ENCODE measurements at regions not wholly inside any gene's neighbourhood (a gene's known extent, or its start where the extent isn't known, plus 50 kb on each side); places are given as distances from the start of the nearest gene placed in this dataset.
A peak's percentile ranks its signal among the peaks of the same experiment; 100 is the strongest.

- DNase-seq = peak in 2 of 10 donors; percentile 1 to 7
- intact Hi-C loops (cut with DNase I) = no loop called here
Observed at GRCh38 chr4:25569716-25570115, 85.9 kb upstream of the SLC34A2 start.

- no peak for DNase-seq
- intact Hi-C loops (cut with DNase I) = no loop called here
Observed at GRCh38 chr4:25575611-25576010, 80.0 kb upstream of the SLC34A2 start.

GRCh38 chr4:25578432-25578831 lies 77.2 kb upstream of the SLC34A2 start:
- peak in 2 of 10 donors; percentile 7 to 8 for DNase-seq
- intact Hi-C loops (cut with DNase I) = no loop called here

- intact Hi-C loops (cut with DNase I) = no loop called here
- DNase-seq = peak in 2 of 10 donors; percentile 57 to 59
Observed at GRCh38 chr4:25580633-25581467, 74.8 kb upstream of the SLC34A2 start.

- DNase-seq = peak in 2 of 10 donors; percentile 51 to 63
- intact Hi-C loops (cut with DNase I) = no loop called here
Observed at GRCh38 chr4:25585901-25586523, 69.6 kb upstream of the SLC34A2 start.

GRCh38 chr4:25588206-25588605 lies 67.4 kb upstream of the SLC34A2 start:
- intact Hi-C loops (cut with DNase I) = no loop called here

GRCh38 chr4:25590171-25590570 lies 65.5 kb upstream of the SLC34A2 start:
- intact Hi-C loops (cut with DNase I) = no loop called here

More at GRCh38 chr4:25588206-25588605, 67.4 kb upstream of the SLC34A2 start:
- peak in 2 of 10 donors; percentile 13 to 26 for DNase-seq

GRCh38 chr4:25592736-25593135 lies 62.9 kb upstream of the SLC34A2 start:
- intact Hi-C loops (cut with DNase I) = no loop called here
- peak in 2 of 10 donors; percentile 2 to 5 for DNase-seq

More at GRCh38 chr4:25590171-25590570, 65.5 kb upstream of the SLC34A2 start:
- DNase-seq = peak in 1 of 10 donors; percentile 10
